ENCODE measurements at regions not wholly inside any gene's neighbourhood (a gene's known extent, or its start where the extent isn't known, plus 50 kb on each side); places are given as distances from the start of the nearest gene placed in this dataset.
A peak's percentile ranks its signal among the peaks of the same experiment; 100 is the strongest.

- TF ChIP-seq HNRNPL (IDR thresholded peaks at IDR 0.05; ENCODE audit: low read depth, low read length) = no peak
- no peak for TF ChIP-seq ZNF468 (CRISPR knock-in tag; IDR thresholded peaks at IDR 0.05)
- TF ChIP-seq, protein P1, sequence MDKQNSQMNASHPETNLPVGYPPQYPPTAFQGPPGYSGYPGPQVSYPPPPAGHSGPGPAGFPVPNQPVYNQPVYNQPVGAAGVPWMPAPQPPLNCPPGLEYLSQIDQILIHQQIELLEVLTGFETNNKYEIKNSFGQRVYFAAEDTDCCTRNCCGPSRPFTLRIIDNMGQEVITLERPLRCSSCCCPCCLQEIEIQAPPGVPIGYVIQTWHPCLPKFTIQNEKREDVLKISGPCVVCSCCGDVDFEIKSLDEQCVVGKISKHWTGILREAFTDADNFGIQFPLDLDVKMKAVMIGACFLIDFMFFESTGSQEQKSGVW (CRISPR knock-in tag; IDR thresholded peaks at IDR 0.05; ENCODE audit: borderline replicate concordance) = no peak
- no peak for TF ChIP-seq ZNF564 (CRISPR knock-in tag; IDR thresholded peaks at IDR 0.05)
- no peak for TF ChIP-seq ZNF644 (CRISPR knock-in tag; IDR thresholded peaks at IDR 0.05; ENCODE audit: low read depth)
- no peak for TF ChIP-seq ZNF569 (CRISPR knock-in tag; IDR thresholded peaks at IDR 0.05; ENCODE audit: borderline replicate concordance)
- peak; percentile 63 for TF ChIP-seq TFDP2 (CRISPR knock-in tag; IDR thresholded peaks at IDR 0.05)
- TF ChIP-seq, protein P2, sequence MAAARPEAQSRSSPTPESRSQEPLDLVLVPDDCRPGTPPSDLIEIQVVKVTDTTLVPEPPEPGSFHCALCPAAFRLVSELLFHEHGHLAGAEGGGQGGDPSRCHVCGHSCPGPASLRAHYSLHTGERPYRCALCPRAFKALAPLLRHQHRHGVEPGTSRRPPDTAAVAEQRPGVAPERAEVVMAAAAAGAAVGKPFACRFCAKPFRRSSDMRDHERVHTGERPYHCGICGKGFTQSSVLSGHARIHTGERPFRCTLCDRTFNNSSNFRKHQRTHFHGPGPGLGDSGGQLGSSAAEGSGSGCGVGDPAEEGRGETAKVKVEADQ (CRISPR knock-in tag; IDR thresholded peaks at IDR 0.05; ENCODE audit: borderline replicate concordance) = no peak; the same call in 1 of the 2 replicates
- peak; percentile 44; the same call in 1 of the 2 replicates for TF ChIP-seq CBFB (CRISPR knock-in tag; IDR thresholded peaks at IDR 0.05)
- TF ChIP-seq HCFC1 (IDR thresholded peaks at IDR 0.05; ENCODE audit: low read depth, low read length) = no peak
- TF ChIP-seq KLF11 (CRISPR knock-in tag; IDR thresholded peaks at IDR 0.05) = peak; percentile 83; the same call in 1 of the 2 replicates
- TF ChIP-seq, protein P3, sequence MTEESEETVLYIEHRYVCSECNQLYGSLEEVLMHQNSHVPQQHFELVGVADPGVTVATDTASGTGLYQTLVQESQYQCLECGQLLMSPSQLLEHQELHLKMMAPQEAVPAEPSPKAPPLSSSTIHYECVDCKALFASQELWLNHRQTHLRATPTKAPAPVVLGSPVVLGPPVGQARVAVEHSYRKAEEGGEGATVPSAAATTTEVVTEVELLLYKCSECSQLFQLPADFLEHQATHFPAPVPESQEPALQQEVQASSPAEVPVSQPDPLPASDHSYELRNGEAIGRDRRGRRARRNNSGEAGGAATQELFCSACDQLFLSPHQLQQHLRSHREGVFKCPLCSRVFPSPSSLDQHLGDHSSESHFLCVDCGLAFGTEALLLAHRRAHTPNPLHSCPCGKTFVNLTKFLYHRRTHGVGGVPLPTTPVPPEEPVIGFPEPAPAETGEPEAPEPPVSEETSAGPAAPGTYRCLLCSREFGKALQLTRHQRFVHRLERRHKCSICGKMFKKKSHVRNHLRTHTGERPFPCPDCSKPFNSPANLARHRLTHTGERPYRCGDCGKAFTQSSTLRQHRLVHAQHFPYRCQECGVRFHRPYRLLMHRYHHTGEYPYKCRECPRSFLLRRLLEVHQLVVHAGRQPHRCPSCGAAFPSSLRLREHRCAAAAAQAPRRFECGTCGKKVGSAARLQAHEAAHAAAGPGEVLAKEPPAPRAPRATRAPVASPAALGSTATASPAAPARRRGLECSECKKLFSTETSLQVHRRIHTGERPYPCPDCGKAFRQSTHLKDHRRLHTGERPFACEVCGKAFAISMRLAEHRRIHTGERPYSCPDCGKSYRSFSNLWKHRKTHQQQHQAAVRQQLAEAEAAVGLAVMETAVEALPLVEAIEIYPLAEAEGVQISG (CRISPR knock-in tag; IDR thresholded peaks at IDR 0.05) = no peak; the same call in none of the 2 replicates
- peak; percentile 61; the same call in 1 of the 2 replicates for TF ChIP-seq ONECUT2 (CRISPR knock-in tag; IDR thresholded peaks at IDR 0.05)
- TF ChIP-seq, protein P4, sequence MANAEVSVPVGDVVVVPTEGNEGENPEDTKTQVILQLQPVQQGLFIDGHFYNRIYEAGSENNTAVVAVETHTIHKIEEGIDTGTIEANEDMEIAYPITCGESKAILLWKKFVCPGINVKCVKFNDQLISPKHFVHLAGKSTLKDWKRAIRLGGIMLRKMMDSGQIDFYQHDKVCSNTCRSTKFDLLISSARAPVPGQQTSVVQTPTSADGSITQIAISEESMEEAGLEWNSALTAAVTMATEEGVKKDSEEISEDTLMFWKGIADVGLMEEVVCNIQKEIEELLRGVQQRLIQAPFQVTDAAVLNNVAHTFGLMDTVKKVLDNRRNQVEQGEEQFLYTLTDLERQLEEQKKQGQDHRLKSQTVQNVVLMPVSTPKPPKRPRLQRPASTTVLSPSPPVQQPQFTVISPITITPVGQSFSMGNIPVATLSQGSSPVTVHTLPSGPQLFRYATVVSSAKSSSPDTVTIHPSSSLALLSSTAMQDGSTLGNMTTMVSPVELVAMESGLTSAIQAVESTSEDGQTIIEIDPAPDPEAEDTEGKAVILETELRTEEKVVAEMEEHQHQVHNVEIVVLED (CRISPR knock-in tag; IDR thresholded peaks at IDR 0.05; ENCODE audit: borderline replicate concordance) = peak; percentile 45; the same call in 1 of the 2 replicates
- no peak for TF ChIP-seq HDAC6 (IDR thresholded peaks at IDR 0.05; ENCODE audit: low read depth, low read length)
- TF ChIP-seq REST (IDR thresholded peaks at IDR 0.05; ENCODE audit: borderline replicate concordance in 1 of 2, low read depth in 1 of 2, low read length in 2 of 2) = 0 out of 4 replicates have a peak, but pooled peaks of 1 of the 2 experiments have one; percentile 31
- no peak for TF ChIP-seq ZNF773 (CRISPR knock-in tag; IDR thresholded peaks at IDR 0.05; ENCODE audit: borderline replicate concordance)
- TF ChIP-seq ATAD3A (CRISPR knock-in tag; IDR thresholded peaks at IDR 0.05) = no peak
Measured at GRCh38 chr5:56480078-56480704, 247.1 kb upstream of the ANKRD55 start (continued).

All from HepG2 (cell line).